ENCODE measurements at regions not wholly inside any gene's neighbourhood (a gene's known extent, or its start where the extent isn't known, plus 50 kb on each side); places are given as distances from the start of the nearest gene placed in this dataset.

DNA sequence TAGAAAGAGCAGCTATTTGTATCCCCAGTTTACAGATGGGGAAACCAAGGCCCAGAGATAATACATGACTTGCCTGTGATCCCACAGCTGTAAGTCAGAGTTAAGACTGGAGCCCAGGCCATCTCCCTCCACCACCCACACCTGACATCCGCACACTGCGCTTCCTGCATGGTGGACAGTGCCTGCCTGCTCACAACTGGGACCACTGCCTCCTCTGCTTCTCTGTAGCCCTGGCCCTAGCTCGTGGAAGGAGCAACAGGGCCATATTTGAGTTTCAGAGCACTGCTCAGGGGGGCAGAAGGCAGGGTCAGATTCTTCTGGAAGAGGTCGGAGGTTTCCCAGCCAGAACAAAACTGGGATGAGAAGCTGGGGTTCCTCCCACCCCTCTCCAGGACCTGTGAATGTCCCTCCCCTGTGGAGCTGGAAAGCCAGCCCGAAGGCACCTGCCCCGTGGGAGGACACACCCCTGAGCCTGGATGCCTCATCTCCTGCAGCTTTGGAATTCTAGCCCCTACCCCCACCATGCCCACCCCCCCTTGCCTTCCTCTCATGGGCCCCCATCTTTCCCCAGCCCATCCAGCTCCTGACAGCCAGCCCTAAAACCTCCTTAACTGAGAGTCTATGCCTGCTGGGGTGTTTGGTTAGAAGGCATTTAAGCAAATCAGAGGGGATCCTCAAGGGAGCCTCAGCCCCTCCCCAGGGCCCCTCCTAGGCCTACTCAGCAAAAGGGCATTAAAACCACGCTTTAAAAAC lies 100.1 kb downstream of the TPRA1 start:
- no peak for DNase-seq
- Mint-ChIP-seq H3K4me3 (no peak overlapping the region), H3K36me3 (ENCODE audit: low read depth) (no peaks in the 10 kb centered on the region), H3K27me3 (peaks cover 43% of the 10 kb centered on the region), H3K4me1 (no peaks in the 10 kb centered on the region), H3K27ac (no peak overlapping the region), H3K9me3 (ENCODE audit: low read depth) (no peaks in the 10 kb centered on the region)
- POLR2A ChIA-PET: no interaction called here
- CTCF ChIA-PET: no interaction called here
- intact Hi-C loops (cut with DNase I, micrococcal nuclease): no loop called here
- ATAC-seq: no peak

DNA sequence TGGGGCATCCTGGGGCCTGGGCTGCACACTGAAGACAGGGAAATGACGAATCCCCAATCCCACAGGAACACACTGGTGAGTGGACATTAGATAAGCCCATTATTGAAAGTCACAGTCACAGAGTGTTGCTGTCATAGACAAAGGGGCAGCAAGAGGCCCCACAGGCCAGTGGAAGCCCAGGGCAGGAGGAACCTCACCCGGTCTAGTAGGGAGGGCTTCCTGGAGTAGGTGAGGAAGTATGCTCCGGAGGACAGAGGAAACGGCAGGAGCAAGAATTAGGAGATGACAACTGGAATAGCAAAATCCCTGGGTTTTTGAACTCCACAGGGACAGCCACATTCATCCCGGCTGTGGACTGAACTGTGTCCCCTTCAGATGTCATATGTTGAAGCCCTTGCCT lies 101.2 kb downstream of the TPRA1 start:
- no peaks in the 10 kb centered on the region for H3K9me3 Mint-ChIP-seq (ENCODE audit: low read depth)
- H3K4me1 Mint-ChIP-seq: peaks cover 11% of the 10 kb centered on the region
- ATAC-seq (no peak), DNase-seq (no peak)
- ChIA-PET CTCF (no interaction called here), POLR2A (interaction anchor here (0.8 kb wide), 1 partner anchor 53 kb away, joined by 3 read pairs; no protein-coding TSS in a partner anchor)
- no peak overlapping the region for H3K4me3 Mint-ChIP-seq
- H3K36me3 Mint-ChIP-seq (ENCODE audit: low read depth): no peaks in the 10 kb centered on the region
- H3K27me3 Mint-ChIP-seq: peaks cover 41% of the 10 kb centered on the region
- H3K27ac Mint-ChIP-seq: no peak overlapping the region
- intact Hi-C loops (cut with DNase I, micrococcal nuclease): loop anchor here in 1 of 2 experiments (10.0 kb wide), 1 partner anchor 265 kb away; no protein-coding TSS in a partner anchor

DNA sequence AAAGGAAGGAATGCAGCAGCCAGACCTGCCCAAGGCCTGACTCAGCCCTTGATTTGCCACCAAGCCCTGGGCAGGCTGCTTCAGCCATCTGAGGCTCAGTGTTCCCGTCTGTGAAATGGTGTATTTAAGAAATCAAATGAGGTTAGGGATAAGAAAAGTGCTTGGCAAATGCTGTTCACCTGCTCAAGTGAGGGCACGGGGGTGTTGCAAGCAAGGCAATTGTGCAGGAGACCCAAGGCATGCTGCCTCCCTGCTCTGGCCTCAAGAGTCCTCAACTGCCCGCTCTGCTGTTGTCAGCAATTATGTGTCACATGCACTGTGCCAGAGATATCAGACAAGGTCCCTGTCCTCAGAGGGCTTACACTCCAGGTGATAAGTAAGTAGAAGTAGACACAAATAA lies 101.8 kb downstream of the TPRA1 start:
- no peak for ATAC-seq
- POLR2A ChIA-PET: interaction anchor here (0.7 to 0.8 kb wide), 2 partner anchors 27 to 54 kb away, joined by 3 read pairs; no protein-coding TSS in a partner anchor
- no peaks in the 10 kb centered on the region for H3K9me3 Mint-ChIP-seq (ENCODE audit: low read depth)
- no peaks in the 10 kb centered on the region for H3K36me3 Mint-ChIP-seq (ENCODE audit: low read depth)
- H3K4me3 Mint-ChIP-seq: no peak overlapping the region
- peaks cover 17% of the 10 kb centered on the region for H3K4me1 Mint-ChIP-seq
- peaks cover 40% of the 10 kb centered on the region for H3K27me3 Mint-ChIP-seq
- intact Hi-C loops (cut with DNase I, micrococcal nuclease): loop anchor here in 1 of 2 experiments (10.0 kb wide), 1 partner anchor 264 kb away; no protein-coding TSS in a partner anchor
- CTCF ChIA-PET: interaction anchor here (0.6 kb wide), 1 partner anchor 315 kb away, joined by 3 read pairs; no protein-coding TSS in a partner anchor
- DNase-seq: no peak
- no peak overlapping the region for H3K27ac Mint-ChIP-seq

DNA sequence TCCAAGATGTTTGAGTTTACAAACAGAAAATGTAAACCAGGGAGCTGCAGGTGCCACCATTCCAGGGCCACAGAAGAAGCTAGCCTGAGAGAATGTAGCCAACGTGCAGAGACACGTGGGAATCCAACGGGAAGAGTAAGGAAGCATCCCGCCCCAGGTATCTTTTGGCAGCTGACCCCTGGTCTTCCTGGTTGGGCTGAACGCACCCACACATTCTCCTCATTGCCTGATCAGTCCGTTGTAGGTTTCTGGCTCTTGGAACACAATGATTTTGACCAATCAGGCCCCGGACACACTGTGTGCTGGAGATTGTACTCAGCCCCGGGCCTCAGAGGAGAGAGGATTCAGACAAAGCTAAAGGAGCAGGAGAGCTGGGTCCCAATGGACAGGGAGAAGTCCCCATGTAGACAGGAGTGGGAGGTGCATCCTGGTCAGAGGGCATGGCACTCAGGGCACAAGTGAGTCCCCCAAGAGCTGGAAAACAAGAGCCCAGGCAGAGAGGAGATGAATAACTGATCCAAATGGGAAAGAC lies 102.3 kb downstream of the TPRA1 start:
- intact Hi-C loops (cut with DNase I, micrococcal nuclease): loop anchor here in 1 of 2 experiments (10.0 kb wide), 1 partner anchor 263 kb away; no protein-coding TSS in a partner anchor
- no peak overlapping the region for H3K4me3 Mint-ChIP-seq
- POLR2A ChIA-PET: interaction anchor here (0.7 kb wide), 1 partner anchor 28 kb away, joined by 3 read pairs; no protein-coding TSS in a partner anchor
- no peak for ATAC-seq
- CTCF ChIA-PET: interaction anchor here (0.6 to 0.7 kb wide), 2 partner anchors 60 to 315 kb away, joined by 3 read pairs; no protein-coding TSS in a partner anchor
- no peaks in the 10 kb centered on the region for H3K36me3 Mint-ChIP-seq (ENCODE audit: low read depth)
- peaks cover 42% of the 10 kb centered on the region for H3K27me3 Mint-ChIP-seq
- H3K27ac Mint-ChIP-seq: no peak overlapping the region
- no peaks in the 10 kb centered on the region for H3K9me3 Mint-ChIP-seq (ENCODE audit: low read depth)
- H3K4me1 Mint-ChIP-seq: peaks cover 22% of the 10 kb centered on the region
- DNase-seq: no peak

DNA sequence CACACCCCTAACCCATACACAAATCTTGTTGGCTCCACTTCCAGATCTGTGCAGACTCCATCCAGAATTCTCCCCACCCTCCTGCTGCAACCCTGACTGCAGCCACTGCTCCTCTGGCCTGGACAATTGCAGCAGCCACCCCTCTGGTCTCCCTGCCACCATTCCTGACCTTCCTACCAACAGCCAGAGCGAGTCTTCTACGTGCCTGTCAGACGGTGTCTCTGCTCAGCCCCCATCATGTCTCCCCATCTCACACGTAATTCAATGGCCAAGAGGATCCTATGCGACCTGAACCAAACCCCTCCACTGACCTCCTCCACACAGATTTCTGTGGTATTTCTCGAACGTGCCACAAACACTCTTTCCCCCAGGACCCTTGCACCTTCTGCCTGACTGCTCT lies 103.3 kb downstream of the TPRA1 start:
- no peak overlapping the region for H3K4me3 Mint-ChIP-seq
- H3K36me3 Mint-ChIP-seq (ENCODE audit: low read depth): no peaks in the 10 kb centered on the region
- H3K9me3 Mint-ChIP-seq (ENCODE audit: low read depth): no peaks in the 10 kb centered on the region
- no peak for ATAC-seq
- DNase-seq: no peak
- H3K4me1 Mint-ChIP-seq: peaks cover 26% of the 10 kb centered on the region
- POLR2A ChIA-PET: no interaction called here
- H3K27ac Mint-ChIP-seq: no peak overlapping the region
- intact Hi-C loops (cut with DNase I, micrococcal nuclease): loop anchor here in 1 of 2 experiments (10.0 kb wide), 1 partner anchor 262 kb away; no protein-coding TSS in a partner anchor
- CTCF ChIA-PET: interaction anchor here (1.2 kb wide), 1 partner anchor 15 kb away, joined by 5 read pairs; no protein-coding TSS in a partner anchor
- peaks cover 45% of the 10 kb centered on the region for H3K27me3 Mint-ChIP-seq

DNA sequence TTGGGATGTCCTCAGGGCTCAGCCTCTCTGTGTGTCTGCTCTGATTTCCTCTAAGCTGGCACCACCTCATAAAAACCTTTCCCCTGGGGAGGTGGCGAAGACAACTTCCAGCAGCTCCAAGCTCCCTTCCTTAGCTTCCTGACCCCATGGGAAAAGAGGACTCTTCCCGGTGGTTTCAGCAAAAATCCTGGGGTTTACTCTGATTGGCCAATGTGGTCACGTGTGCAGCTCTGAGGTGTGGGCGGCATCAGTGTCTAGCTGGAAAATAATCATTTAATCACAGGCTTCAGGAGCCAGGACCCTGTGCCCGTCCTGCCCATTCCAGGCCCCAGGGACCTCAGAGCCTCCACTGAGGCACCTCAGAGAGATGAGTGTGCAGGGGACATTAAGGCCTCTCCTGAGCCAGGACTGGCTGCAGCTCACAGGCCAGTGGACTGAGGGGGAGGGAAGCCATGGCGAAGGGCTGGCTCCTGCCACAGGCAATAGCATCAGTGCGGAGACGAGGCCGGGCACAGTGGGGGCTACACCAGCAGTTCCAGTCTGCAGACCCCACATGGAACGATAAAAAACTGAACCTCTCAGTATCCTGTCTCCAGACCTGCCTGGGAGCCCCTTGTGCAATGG lies 104.1 kb downstream of the TPRA1 start:
- CTCF ChIA-PET: interaction anchor here (1.2 kb wide), 1 partner anchor 14 kb away, joined by 5 read pairs; no protein-coding TSS in a partner anchor
- POLR2A ChIA-PET: no interaction called here

DNA sequence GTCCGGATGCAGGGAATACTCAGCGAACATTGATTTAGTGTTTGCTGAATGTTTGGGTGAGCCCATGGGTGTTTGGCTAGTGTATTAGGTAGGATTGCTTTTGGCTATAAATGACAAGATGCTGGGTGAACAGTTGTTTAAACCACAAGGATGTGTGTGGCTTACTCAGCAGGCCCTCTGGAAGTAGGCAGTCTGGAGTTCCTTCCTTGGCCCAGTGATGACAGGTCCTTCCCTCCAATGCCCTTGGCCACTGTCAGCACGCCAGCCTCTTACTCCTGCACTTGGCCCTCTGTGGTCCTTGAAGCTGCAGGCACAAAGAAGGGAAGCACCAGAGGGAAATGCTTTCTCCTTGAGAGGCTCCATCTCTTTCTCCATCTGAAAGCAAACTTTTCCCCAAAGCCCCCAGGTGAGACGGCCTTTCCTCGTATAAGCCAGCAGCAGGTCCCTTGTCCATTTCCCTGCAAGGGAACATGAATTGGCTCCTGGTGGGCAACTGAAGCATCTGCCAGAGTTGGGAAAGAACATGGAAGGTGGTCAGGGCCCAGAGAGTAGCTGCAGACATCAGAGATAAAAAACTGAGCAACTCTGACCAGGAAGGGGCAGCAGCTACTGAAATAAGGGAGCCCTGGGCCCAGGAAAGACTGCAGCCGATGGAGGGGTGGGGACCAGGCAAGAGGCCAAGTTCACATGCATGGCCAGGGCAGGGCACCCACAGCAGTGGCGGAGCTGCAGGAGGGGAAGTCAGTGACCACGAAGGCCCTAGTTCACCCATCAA lies 105.0 kb downstream of the TPRA1 start:
- H3K27me3 Mint-ChIP-seq: peaks cover 43% of the 10 kb centered on the region
- intact Hi-C loops (cut with DNase I, micrococcal nuclease): loop anchor here in 1 of 2 experiments (1.0 to 10.0 kb wide), 3 partner anchors 61 to 814 kb away; no protein-coding TSS in a partner anchor
- DNase-seq (no peak), ATAC-seq (no peak)
- H3K9me3 Mint-ChIP-seq (ENCODE audit: low read depth): no peaks in the 10 kb centered on the region
- ChIA-PET POLR2A (no interaction called here), CTCF (interaction anchor here (1.2 kb wide), 1 partner anchor 13 kb away, joined by 5 read pairs; no protein-coding TSS in a partner anchor)
- H3K4me1 Mint-ChIP-seq: peaks cover 26% of the 10 kb centered on the region
- no peak overlapping the region for H3K4me3 Mint-ChIP-seq
- no peak overlapping the region for H3K27ac Mint-ChIP-seq
- no peaks in the 10 kb centered on the region for H3K36me3 Mint-ChIP-seq (ENCODE audit: low read depth)

More for the DNA sequence above, 104.1 kb downstream of the TPRA1 start:
- Mint-ChIP-seq H3K4me3 (no peak overlapping the region), H3K27me3 (peaks cover 45% of the 10 kb centered on the region), H3K4me1 (peaks cover 26% of the 10 kb centered on the region), H3K36me3 (ENCODE audit: low read depth) (no peaks in the 10 kb centered on the region), H3K27ac (no peak overlapping the region), H3K9me3 (ENCODE audit: low read depth) (no peaks in the 10 kb centered on the region)
- intact Hi-C loops (cut with DNase I, micrococcal nuclease): loop anchor here in 1 of 2 experiments (10.0 kb wide), 1 partner anchor 262 kb away; no protein-coding TSS in a partner anchor
- no peak for ATAC-seq
- no peak for DNase-seq

DNA sequence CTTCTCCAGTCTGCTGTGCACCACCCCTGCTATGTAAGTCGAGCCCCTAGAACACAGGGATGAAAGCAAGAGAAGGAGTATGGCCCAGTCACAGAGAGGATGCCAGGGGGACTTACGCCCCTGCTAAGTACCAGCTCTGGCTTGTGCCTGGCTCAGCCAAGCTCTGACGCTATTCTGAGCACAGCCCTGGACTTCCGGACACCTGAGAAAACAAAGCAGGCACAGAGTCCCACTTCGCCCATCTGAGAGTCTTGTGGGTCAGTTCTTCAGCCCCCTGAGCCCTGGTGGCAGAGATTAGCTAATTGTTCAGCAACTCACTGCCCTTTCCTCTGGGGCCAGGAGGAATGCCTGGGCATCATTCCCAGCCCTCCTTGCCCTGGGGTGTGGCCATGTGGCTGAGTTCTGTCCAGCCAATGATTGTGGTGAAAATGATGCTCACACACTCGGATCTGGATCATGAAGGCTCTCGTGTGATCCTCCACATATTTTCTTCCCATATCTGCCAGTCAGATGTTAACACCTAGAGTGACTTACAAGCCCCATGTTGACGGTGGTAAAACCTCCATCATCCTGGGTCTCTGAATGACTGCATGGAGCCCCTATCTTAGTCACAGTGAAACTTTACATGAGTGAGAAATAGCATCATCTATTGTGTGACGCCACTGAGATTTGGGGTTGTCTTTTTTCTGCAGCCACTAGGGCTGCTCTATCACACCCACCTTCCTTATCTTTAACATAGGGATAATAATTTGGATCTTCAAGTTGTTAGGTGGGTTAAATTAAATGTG lies 105.7 kb downstream of the TPRA1 start:
- Mint-ChIP-seq H3K27me3 (peaks cover 40% of the 10 kb centered on the region), H3K4me1 (peaks cover 26% of the 10 kb centered on the region), H3K9me3 (ENCODE audit: low read depth) (no peaks in the 10 kb centered on the region), H3K36me3 (ENCODE audit: low read depth) (no peaks in the 10 kb centered on the region), H3K4me3 (no peak overlapping the region), H3K27ac (peak overlapping the region; percentile 72)
- ATAC-seq (peak; percentile 82), DNase-seq (peak; percentile 70)
- ChIA-PET CTCF (no interaction called here), POLR2A (no interaction called here)
- intact Hi-C loops (cut with DNase I, micrococcal nuclease): loop anchor here in 1 of 2 experiments (1.0 to 10.0 kb wide), 3 partner anchors 62 to 813 kb away; no protein-coding TSS in a partner anchor

DNA sequence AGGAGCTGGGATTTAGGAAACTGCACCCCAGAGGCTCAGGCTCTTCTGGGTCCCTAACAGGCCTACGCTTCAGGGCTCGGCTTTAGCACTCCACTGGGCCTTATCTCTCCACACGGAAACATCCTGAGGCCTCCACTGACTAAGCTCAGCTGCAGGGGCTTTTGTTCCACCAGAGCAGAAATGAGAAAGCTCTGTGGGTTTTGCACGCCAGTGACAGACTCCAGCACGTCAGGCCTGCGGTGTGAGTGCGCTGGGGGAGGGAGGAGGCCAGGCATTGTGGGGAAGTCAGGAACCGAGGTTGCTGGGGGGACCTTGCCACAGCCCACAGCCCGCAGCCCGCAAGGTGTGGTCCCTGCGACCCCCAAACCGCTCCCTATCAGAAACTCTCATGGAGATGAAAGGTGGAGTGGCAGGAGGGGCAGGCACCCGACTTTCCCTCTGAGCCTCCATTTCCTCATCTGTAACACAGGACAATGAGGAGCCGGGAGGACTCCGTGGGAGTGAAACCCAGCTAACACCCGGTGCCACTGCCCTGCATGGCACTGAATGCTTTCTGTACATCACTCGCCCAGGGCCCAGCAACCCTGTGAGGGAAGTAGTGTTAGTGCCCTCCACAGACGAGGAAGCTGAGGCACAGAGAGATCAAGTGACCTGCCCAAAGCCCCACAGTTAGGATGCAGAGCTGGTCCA lies 106.5 kb downstream of the TPRA1 start:
- peak overlapping the region; percentile 72 for H3K27ac Mint-ChIP-seq

More for the DNA sequence above, 106.5 kb downstream of the TPRA1 start:
- Mint-ChIP-seq H3K4me3 (peak overlapping the region; percentile 25), H3K9me3 (ENCODE audit: low read depth) (no peaks in the 10 kb centered on the region), H3K27me3 (peaks cover 39% of the 10 kb centered on the region), H3K4me1 (peaks cover 26% of the 10 kb centered on the region), H3K36me3 (ENCODE audit: low read depth) (no peaks in the 10 kb centered on the region)
- ChIA-PET CTCF (no interaction called here), POLR2A (interaction anchor here (0.7 kb wide), 1 partner anchor 234 kb away, joined by 3 read pairs; no protein-coding TSS in a partner anchor)
- peak; percentile 86 for ATAC-seq
- intact Hi-C loops (cut with DNase I, micrococcal nuclease): loop anchor here in 1 of 2 experiments (2.0 to 10.0 kb wide), 2 partner anchors 63 to 259 kb away; no protein-coding TSS in a partner anchor
- DNase-seq: peak; percentile 88

All from activated CD4-positive, alpha-beta T cell treated with anti-CD3 and anti-CD28 coated beads for 36 hours (primary cell).